Stimulated activated CD8-positive, alpha-beta memory T cell treated with anti-CD3 and anti-CD28 coated beads, Interleukin-7, amount 100 ng/mL, for 24 hours (primary cell): ENCODE measurements at regions not wholly inside any gene's neighbourhood (a gene's known extent, or its start where the extent isn't known, plus 50 kb on each side); places are given as distances from the start of the nearest gene placed in this dataset.
"Not testable (repeated sequence)": the region's sequence is repeated elsewhere in the genome, so short reads cannot be mapped to it uniquely, and the experiment has no call there.

Source experiments
- DNase-seq: peaks from one replicate; pipeline ENCODE4 v3.0.0-alpha.2; 2020; ENCODE audit warnings: low read depth

- DNase-seq, result no peak
These were observed 122.9 kb upstream of the SALL3 start for GRCh38 chr18:78856569-78857313.

- DNase-seq, result no peak
These were observed 122.1 kb upstream of the SALL3 start for GRCh38 chr18:78857314-78858150.

GRCh38 chr18:78859686-78860085 lies 119.9 kb upstream of the SALL3 start:
- DNase-seq, result no peak

GRCh38 chr18:78860117-78860516 lies 119.5 kb upstream of the SALL3 start:
- no peak for DNase-seq

- DNase-seq, result no peak
These were observed 118.5 kb upstream of the SALL3 start for GRCh38 chr18:78861116-78861515.

DNA sequence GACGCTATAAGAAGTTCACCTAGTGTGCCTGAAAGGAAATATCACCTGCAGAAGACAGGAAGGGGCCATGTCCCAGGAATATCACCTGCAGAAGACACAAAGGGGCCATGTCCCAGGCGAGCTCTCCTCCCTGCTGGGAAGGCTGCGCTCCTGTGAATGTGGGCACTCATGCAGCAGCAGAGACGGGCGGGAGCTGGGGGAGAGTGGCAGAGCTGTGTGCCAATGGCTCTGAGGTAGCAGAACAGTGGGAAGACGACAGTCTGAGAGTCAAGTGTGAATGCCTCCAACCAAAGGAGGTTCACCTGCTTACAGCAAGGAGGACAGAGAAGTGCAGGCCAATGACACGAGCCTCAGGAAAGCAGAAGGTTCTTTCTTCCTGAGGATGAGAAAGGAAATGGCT lies 117.9 kb upstream of the SALL3 start:
- DNase-seq, result no peak

DNA sequence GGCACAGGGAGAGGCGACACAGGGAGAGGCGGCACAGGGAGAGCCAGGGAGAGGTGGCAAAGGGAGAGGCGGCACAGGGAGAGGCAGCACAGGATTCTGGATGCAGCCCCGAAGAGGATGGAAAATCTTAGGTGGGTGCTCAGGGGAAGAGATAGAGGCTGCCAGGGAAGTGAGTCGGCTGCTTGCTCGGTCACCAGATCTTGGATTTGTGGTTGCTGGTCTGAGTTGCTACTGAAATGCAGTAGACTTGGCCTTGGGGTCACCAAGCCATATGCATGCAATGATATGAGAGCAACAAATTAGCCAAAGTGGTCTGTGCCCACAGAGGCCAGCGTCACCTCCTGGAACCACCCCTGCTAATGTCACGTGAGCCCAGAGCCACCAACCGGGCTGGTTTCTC lies 117.2 kb upstream of the SALL3 start:
- DNase-seq, result no peak

DNA sequence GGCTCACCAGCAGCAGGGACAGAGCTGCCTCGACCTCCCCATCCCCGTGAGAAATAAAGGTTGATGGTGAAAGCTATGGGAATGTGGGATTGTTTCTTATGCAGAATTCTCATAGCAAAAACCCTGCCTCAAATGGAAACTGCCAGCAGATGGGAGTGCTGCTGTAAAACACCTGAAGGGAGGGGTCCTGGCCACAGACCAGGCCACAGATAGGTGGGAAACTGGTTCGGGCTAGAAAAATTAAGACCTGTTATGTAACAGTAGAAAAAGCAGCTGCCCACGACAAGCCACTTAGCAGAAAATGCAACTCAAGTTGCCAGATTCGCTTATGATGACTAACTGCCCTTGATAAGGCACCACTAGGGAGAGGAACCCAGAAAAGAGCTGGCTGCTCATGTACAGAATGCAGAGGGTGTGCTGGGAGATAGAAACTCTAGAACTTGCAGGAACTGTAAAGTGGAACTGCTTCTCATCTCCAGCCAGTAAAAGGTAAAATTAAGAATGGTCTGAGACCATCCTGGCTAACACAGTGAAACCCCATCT lies 114.5 kb upstream of the SALL3 start:
- no peak for DNase-seq

GRCh38 chr18:78865771-78866310 lies 113.8 kb upstream of the SALL3 start:
- no peak for DNase-seq

- DNase-seq, result no peak
These were observed 112.5 kb upstream of the SALL3 start for GRCh38 chr18:78867131-78867530.

DNA sequence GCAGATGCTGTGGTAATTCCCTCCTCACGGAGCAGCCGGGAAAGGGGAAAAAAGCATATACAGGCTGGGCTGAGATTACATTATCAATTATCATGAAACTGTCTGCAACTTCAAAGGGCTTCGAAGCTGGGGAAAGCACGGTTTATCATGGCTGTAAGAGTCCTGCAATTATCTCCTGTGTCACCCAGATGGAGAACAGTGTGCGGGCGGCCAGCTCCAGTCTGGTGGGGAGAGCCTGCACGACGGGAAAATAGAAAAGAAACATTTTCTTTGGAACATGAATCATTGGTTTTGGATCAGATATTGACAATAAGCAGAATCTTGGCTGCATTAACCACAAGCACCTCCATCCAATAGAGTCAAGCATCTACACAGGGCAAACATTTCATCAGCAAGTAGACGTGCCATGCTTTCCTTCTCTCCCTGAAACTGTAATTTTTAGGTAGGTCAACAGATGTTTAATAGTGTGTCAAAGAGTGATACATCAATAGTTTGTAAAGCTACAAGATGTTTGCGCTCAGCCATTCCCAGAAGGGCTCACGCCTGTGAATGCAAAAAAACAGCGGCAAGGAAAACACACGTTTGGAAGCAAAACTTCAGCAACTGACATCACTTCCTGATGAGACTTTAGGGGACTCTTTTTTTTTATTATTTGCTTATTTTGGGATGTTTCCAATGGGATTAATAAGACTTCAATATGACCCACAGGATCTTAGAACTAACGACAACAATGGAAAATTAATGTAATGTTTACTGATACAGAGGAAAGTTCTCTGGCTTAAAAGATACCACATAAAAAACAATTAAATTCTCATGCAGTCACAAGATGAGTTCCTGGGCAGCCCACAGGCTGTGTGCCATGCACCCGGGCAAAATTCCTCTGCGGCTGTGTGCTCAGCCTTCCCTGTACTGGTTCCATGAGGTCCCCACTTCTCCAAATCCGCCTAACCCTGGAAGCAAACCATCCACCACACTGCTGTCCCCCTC lies 111.0 kb upstream of the SALL3 start:
- no peak for DNase-seq

GRCh38 chr18:78871618-78872017 lies 108.0 kb upstream of the SALL3 start:
- DNase-seq, result no peak

DNA sequence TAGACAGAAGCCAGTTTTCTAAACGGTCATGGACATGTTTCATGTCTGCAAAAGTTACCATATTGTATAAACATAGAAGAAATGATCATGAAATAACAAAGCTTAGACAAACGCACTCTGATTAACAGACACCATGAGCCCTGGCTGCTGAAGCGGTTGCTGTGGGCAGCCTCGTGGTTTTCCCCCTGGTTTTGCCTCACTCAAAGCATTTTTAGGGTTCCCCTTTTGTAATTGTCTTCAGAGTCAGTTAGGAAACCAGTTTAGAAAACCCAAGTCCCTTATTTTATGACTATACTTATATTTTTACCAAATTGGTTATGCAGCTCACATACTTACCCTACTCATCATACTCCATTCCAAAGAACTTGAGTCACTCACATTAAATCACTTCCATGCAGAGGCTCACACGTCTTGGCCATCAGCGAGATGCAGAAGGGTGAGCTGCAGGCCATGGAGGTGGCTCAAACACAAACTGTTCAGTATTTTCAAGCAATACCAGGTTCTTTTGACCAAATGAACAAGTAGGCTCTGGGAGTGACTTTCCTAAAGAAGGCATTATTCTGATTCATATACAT lies 105.6 kb upstream of the SALL3 start:
- DNase-seq, result no peak

GRCh38 chr18:78875016-78875777 lies 104.4 kb upstream of the SALL3 start:
- DNase-seq, result no peak

DNA sequence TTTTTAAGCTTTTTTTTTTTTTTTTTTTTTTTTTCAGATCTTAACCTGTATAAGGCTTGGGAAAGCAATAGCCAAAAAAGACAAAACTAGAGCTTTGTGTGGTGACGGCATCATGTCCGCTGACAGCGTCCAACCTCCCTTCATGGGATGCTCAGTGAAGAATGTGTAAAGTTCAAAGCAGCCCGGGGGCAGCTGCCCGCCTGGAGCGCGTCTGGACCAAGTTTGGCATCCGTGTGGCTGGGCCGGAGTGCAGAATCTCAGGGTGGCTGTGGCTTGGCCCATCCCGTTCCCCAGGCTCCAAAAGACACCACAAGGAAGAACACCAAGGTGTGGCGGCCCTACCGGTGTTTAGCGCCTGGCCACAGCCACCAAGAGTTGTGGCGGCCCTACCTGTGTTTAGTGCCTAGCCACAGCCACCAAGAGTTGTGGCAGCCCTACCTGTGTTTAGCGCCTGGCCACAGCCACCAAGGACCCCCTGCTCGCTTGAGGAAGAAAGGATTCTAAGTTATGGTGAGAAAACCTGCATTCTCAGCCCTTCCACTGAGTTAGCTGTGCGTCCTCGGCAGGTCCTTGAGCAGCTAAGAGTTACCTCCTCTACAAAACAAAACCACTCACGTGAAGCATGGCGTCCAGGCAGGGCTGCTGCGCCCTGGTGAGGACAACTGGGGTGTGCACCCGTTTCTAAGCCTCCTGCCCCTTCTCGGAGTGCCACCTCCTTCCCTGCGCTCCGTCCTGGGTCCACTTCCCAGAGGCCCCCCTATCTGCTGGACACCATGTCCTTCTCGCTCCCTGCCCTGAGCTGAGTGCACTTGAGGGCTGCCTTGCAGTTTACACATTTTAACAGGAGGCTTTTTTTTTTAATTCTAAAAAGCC lies 103.6 kb upstream of the SALL3 start:
- DNase-seq, result no peak

GRCh38 chr18:78876868-78877267 lies 102.8 kb upstream of the SALL3 start:
- DNase-seq, result no peak

- no peak for DNase-seq
These were observed 101.3 kb upstream of the SALL3 start for GRCh38 chr18:78878335-78878734.

GRCh38 chr18:78879072-78879883 lies 100.3 kb upstream of the SALL3 start:
- DNase-seq, result not testable (repeated sequence)

DNA sequence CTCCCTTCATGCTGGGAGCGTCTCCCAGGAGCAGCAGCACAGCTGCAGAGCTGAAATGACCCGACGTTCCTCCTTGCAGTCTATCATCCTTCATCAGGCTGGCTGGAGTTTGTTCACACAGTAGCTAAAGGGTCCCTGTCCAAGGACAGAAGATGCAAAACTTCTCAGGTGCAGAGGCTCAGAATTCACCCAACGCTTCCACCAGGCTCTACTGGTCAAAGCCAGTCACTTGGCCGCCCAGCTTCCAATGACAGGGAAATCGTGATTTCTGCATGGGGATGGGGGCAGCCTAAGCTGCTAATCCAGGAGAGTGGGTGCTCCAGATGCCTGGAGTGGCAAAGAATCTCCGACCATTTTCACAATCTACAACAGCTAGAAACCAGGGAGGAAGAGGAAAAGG lies 97.0 kb upstream of the SALL3 start:
- DNase-seq, result no peak
